ENCODE measurements at regions not wholly inside any gene's neighbourhood (a gene's known extent, or its start where the extent isn't known, plus 50 kb on each side); places are given as distances from the start of the nearest gene placed in this dataset.

DNA sequence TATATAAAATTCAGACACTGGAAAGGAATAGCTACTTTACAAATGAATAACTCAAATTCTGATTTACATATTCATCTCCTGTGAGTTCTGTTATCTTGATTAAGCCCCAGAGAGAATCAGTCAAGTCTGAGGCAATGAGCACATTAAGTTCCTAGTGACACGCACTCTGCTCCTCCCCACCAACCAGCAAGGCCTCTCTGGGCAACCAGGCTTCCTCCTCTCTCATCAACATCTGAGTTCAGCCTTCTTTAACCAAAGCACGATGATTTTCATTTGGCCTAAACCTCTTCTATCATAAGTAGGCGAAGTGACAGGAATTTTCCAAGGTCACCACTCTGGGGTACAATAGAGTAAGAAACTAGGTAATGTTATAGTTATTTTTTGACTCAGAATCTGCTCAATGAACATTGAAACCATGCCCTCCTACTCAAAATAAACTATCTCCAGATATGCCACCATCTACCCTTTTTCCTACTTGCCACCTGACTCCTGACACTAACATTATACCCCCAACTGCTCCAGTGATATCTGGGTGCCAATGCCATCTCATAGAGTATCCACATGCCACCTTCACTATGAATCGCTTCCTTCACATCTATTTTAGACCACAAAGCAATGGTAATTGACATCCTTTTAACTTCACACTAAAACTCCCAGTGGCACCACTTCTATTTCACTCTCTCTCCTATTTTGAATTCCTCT lies 114.8 kb downstream of the FAM76B start:
- TF ChIP-seq, protein P1, sequence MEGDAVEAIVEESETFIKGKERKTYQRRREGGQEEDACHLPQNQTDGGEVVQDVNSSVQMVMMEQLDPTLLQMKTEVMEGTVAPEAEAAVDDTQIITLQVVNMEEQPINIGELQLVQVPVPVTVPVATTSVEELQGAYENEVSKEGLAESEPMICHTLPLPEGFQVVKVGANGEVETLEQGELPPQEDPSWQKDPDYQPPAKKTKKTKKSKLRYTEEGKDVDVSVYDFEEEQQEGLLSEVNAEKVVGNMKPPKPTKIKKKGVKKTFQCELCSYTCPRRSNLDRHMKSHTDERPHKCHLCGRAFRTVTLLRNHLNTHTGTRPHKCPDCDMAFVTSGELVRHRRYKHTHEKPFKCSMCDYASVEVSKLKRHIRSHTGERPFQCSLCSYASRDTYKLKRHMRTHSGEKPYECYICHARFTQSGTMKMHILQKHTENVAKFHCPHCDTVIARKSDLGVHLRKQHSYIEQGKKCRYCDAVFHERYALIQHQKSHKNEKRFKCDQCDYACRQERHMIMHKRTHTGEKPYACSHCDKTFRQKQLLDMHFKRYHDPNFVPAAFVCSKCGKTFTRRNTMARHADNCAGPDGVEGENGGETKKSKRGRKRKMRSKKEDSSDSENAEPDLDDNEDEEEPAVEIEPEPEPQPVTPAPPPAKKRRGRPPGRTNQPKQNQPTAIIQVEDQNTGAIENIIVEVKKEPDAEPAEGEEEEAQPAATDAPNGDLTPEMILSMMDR (IDR thresholded peaks at IDR 0.05; ENCODE audit: control insufficient read depth, extremely low read depth, insufficient read depth) = no peak

DNA sequence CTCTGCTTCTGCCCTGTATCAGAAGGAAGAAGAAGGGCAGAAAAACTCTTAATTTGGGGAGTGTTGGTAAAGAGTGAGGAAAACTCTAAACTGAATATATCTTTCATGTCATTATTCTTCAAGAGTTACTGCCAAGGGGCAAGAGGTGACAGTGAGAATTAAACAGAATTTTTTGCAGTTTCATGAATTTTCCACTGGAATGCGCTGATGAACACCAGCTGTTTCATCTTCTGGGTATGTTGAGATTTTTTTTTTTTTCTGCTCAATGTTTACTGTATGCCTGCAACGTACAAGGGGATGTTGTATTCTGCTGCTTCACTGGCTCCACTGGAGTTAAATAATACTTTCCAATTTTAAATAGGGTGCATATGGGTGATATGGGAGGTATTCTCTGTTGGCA lies 117.8 kb downstream of the FAM76B start:
- H3K4me3 ChIP-seq (ENCODE audit: low read depth, low read length) = no peak overlapping the region
- TF ChIP-seq, protein P1 (IDR thresholded peaks at IDR 0.05; ENCODE audit: control insufficient read depth, extremely low read depth, insufficient read depth) = no peak

More for the DNA sequence above, 114.8 kb downstream of the FAM76B start:
- no peak for DNase-seq (ENCODE audit: low read depth)
- no peak overlapping the region for H3K4me3 ChIP-seq (ENCODE audit: low read depth, low read length)

DNA sequence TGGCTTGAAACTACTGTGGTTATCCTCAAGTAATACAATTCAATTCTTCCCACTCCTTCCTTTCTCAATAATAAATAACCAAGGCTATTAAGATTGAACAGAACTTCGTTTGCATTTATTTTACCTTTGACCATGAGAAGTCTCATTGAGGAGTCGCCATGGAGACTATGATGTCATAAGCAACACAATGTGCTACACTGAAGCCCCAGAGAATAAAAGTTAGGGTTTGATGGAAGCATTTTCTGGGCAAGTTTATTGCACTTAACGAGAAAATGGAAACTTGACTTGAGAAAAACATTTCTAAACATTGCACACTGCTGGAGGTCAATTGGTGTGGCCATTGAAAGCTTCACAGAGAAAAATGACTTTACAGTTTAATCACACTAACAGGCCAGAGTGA lies 121.5 kb downstream of the FAM76B start:
- DNase-seq (ENCODE audit: low read depth) = no peak
- no peak overlapping the region for H3K4me3 ChIP-seq (ENCODE audit: low read depth, low read length)
- TF ChIP-seq, protein P1 (IDR thresholded peaks at IDR 0.05; ENCODE audit: control insufficient read depth, extremely low read depth, insufficient read depth) = no peak

More for the DNA sequence above, 117.8 kb downstream of the FAM76B start:
- DNase-seq (ENCODE audit: low read depth) = no peak

- DNase-seq (ENCODE audit: low read depth) = no peak
- TF ChIP-seq, protein P1 (IDR thresholded peaks at IDR 0.05; ENCODE audit: control insufficient read depth, extremely low read depth, insufficient read depth) = no peak
- no peak overlapping the region for H3K4me3 ChIP-seq (ENCODE audit: low read depth, low read length)
These were observed 128.4 kb downstream of the FAM76B start for GRCh38 chr11:95661162-95661561.

- TF ChIP-seq, protein P1 (IDR thresholded peaks at IDR 0.05; ENCODE audit: control insufficient read depth, extremely low read depth, insufficient read depth) = no peak
- no peak for DNase-seq (ENCODE audit: low read depth)
These were observed 129.5 kb downstream of the FAM76B start for GRCh38 chr11:95660038-95660437.

DNA sequence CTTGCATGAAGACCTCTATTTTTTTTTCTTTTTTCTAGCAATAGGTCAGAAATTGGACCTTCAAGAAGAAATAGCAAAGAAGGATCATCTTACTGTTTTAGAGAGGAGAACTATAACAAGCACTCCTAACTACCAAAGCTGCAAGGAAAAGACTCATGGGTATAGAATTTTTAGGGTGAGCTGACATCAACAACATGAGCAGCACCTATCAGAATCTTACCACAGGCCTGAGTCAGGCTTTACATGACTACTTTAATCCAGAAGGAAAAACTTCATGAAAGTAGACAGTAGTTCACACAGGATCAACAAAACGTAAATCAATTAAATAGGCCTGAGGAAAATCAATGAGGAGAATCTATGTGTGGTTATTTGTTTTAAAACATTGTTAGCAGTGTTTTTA lies 130.5 kb downstream of the FAM76B start:
- no peak overlapping the region for H3K4me3 ChIP-seq (ENCODE audit: low read depth, low read length)
- TF ChIP-seq, protein P1 (IDR thresholded peaks at IDR 0.05; ENCODE audit: control insufficient read depth, extremely low read depth, insufficient read depth) = no peak
- DNase-seq (ENCODE audit: low read depth) = no peak

More at GRCh38 chr11:95660038-95660437, 129.5 kb downstream of the FAM76B start:
- H3K4me3 ChIP-seq (ENCODE audit: low read depth, low read length) = no peak overlapping the region

DNA sequence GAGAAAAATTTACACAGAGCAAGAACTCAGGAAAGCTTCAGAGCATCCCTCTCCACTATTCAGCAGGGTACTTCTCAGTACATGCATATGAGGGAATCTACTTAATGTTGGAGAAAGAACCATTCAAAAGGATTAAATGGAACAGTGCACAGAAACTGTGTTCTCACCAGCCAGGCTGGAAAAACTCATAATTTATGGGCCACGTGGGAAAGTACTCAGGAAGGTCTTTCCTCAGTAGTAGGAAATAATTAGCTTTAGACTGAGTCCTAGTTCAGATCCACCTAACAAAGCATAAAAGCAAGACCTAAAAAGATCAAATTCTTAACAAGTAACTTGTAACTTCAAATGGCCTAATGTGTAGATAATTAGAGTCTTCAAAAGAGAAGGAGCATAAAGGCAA lies 134.0 kb downstream of the FAM76B start:
- no peak for DNase-seq (ENCODE audit: low read depth)
- TF ChIP-seq, protein P1 (IDR thresholded peaks at IDR 0.05; ENCODE audit: control insufficient read depth, extremely low read depth, insufficient read depth) = no peak
- no peak overlapping the region for H3K4me3 ChIP-seq (ENCODE audit: low read depth, low read length)

All from LNCaP clone FGC (cell line).